NCI-H2029 treated with DMSO at 0.1 percent for 48 hours (cell line): ENCODE measurements at regions not wholly inside any gene's neighbourhood (a gene's known extent, or its start where the extent isn't known, plus 50 kb on each side); places are given as distances from the start of the nearest gene placed in this dataset.
"Not testable (repeated sequence)": the region's sequence is repeated elsewhere in the genome, so short reads cannot be mapped to it uniquely, and the experiment has no call there.

Experiments
- DNase-seq: peaks from one replicate; lab custom pipeline; 2025; lab: John Stamatoyannopoulos, UW

DNA sequence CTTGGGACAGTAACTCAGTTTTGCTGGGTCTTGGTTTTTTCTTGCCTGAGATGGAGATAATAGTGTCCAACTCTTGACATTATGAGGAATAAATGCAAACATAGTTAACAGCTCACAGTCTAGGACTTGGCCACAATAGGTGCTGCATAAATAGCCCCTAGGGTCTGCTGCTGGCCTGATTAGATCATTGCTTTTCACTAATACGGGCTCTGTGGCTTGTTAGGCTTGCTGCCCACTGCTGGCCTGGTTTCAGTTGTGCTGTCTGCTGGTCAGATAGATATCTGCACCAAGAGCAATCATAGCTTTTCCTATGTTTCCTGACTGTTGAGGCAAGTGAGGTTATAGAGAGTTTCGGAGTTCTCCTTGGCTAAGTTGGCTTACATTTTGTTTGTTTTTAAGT, 246.1 kb downstream of the DNAJB9 start:
- DNase-seq, result no peak

GRCh38 chr7:108818742-108819141, 249.1 kb downstream of the DNAJB9 start:
- DNase-seq, result no peak

DNA sequence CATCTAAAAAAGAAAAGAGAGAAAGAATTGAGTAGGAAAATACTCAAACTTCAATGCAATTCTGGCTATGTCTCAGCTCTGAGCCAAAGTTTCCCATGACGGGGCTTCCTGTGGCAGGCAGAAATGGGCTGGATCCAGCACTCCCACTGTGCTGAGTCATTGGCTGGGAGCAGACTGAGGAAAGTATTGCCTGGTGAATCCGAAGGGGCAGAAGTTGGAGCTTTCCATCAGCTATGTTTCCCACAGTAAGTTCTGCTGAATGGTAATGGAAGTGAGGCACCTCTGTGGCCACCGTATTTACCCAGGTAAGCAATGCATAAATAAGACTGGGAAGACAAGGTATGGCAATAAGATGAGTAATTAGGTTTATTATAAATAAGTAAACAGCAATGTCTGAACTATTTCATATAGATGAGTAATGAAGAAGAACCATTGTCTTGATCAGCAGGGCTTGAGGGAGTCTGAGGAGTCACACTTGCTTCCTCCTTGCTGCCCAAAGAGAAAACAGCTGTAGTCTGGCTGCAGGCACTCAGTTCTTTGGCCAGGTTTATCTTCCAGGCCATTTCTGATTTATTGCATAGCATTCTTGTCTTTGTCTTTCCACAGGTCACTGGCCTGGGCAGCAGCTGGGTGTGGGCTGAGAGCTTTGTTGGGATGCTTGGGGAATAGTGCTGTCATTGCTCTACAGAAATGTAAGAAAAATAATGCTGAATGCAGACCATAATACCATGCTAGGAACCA, 255.3 kb downstream of the DNAJB9 start:
- DNase-seq, result no peak

- no peak for DNase-seq
Measured at GRCh38 chr7:108825581-108825909, 255.9 kb downstream of the DNAJB9 start.

GRCh38 chr7:108836256-108836655, 266.6 kb downstream of the DNAJB9 start:
- DNase-seq, result no peak

DNA sequence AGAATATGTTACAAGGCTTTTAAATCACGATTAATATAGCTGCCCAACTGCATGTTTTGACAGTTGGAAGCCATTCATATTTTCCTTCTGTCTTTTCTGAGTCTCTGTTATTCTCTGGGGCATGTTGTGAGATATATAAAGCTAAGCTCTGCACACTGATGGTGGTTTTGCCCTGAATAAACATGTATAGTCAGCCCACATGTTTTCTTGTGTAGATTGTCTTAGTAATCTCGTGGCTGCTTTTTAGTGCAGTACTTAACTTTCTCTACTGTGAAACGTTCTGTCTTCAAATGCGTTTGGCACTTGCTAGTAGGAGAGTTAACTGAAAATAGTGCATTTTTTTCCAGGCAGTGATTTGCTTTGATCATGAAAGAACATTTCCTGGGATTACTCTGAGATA, 268.5 kb downstream of the DNAJB9 start:
- no peak for DNase-seq

GRCh38 chr7:108839076-108839475, 269.4 kb downstream of the DNAJB9 start:
- DNase-seq, result no peak

- DNase-seq, result no peak
Measured at GRCh38 chr7:108845951-108846350, 276.3 kb downstream of the DNAJB9 start.

DNA sequence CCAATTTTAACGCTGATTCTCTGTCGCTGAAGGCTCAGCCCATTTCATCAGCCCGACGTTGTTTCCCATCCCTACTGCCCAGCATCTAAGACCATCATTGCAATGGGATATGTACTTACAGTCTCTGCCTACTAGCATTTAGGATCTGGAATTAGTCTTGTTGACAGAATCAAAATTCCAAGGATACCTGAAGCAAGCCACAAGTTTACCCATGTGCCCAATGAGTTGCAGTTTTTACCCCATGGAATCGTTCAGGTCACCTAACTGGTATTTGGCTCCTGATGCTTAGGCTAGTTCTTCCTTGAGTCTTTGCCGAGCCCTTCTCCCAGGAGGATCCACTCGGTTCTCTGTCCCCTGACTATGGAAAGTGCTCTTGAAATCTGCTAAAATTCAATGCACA, 276.8 kb downstream of the DNAJB9 start:
- no peak for DNase-seq

DNA sequence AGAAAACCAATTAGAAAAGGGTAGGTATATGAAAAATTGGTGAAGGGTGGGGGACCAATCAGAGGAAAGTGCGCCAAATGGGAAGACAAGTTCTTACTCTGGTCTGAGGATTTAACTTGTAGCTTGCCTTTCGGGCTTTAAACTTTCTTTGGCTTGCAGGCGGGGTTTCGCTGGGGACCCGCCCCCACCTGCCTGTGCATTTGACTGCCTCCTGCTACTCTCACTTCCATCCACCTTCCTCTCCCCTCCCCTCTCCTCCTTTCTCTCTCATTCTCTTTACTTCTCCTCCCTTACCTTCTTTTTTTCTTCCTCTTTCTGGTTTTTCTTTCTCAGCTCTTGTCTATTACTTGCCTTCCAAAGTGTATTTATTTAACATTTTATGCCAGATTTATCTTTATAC, 278.8 kb downstream of the DNAJB9 start:
- no peak for DNase-seq

GRCh38 chr7:108860615-108861014, 290.9 kb downstream of the DNAJB9 start:
- no peak for DNase-seq

GRCh38 chr7:108861071-108861470, 291.4 kb downstream of the DNAJB9 start:
- DNase-seq, result no peak

- no peak for DNase-seq
Measured at GRCh38 chr7:108863227-108863848, 293.7 kb downstream of the DNAJB9 start.

- DNase-seq, result no peak
Measured at GRCh38 chr7:108869070-108869469, 299.4 kb downstream of the DNAJB9 start.

- DNase-seq, result no peak
Measured at GRCh38 chr7:108875139-108875538, 305.5 kb downstream of the DNAJB9 start.

DNA sequence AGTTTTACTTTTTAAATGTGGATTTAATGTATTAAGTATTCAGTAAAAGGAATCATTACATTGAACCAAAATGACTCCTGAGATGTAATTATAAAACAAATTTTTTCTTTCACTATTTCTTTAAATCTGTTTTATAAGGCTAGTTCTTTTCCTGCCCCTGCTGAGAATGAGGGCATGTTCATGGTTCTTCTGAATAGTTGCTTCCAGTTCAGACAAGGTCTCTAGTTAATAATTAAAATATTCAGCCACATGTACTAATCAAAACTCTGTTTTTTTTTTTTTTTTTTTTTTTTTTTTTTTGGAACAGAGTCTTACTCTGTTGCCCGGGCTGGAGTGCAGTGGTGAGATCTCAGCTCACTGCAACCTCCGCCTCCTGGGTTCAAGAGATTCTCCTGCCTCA, 321.2 kb downstream of the DNAJB9 start:
- DNase-seq, result no peak

DNA sequence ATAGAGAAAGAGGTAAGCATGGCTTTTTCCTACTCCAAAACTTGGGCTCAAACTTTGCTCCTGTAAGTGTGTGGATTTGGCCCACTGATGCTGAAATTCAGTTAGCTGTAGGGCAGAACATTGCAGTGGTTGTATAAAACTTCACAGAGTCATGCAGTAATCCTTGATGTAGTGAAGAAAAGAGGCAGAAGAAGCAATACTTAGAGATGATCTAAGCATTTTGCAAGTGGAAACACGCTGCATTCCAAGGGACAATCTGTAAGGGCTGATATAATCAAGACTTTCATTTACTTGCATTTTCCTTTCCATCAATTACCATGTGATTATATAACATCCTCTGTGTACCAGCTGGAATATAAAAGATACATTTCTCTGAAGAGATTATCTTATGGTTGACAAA, 338.8 kb downstream of the DNAJB9 start:
- DNase-seq, result no peak

GRCh38 chr7:108911016-108911415, 341.3 kb downstream of the DNAJB9 start:
- DNase-seq, result no peak

GRCh38 chr7:108920490-108920889, 350.8 kb downstream of the DNAJB9 start:
- DNase-seq, result no peak

GRCh38 chr7:108943048-108943447, 373.4 kb downstream of the DNAJB9 start:
- DNase-seq, result not testable (repeated sequence)

GRCh38 chr7:108947526-108947925, 377.9 kb downstream of the DNAJB9 start:
- no peak for DNase-seq

- no peak for DNase-seq
Measured at GRCh38 chr7:108972004-108972403, 402.3 kb downstream of the DNAJB9 start.

DNA sequence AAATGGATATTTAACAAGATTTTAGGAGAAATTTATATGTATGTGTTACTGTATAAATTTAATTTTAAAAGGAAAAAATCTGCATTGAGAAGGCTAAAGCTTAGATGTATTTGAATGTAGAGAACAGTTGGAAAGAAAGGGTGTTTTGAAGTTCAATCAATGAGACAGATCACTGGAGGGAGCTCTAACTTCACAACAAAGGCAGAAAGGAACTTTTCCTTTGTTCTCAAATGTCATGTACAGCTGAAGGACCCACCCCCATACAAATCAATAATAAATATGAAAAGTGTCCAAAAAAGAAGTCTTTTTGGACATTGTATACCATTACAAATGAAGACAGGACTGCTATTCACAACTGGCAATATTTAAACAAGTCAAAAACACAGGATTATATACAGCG, 403.4 kb downstream of the DNAJB9 start:
- DNase-seq, result no peak

DNA sequence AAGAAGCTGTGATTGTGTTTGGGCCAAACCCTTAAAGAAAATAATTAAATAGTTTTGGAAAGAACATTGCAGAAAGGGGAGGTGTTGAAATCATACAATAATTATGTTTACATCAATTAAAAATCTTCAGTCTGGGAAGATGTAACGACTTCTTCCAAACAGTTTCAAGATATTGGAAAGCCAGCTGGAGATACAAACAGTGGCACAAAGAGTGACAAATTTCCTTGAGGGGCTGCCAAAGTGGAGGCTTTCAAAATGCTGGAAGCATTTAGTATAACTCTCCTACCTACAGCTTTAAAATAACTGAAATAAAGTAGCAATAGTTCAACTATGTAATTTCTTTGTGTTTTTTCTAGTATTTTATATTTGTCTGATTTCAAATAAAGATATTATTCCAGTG, 405.0 kb downstream of the DNAJB9 start:
- DNase-seq, result no peak
